OCI-LY1 (cell line): ENCODE measurements at regions not wholly inside any gene's neighbourhood (a gene's known extent, or its start where the extent isn't known, plus 50 kb on each side); places are given as distances from the start of the nearest gene placed in this dataset.

Source experiments
- H2AFZ ChIP-seq: fragments of 200-600 bp; sonication (generic), shearing (Covaris generic); 2 replicates; pipeline ENCODE4 v1.6.0; 2014; ENCODE audit warnings: antibody characterized with exemption, mild to moderate bottlenecking, low read length
- H3F3A ChIP-seq: fragments of 200-600 bp; sonication (generic), shearing (Covaris generic); 2 replicates; pipeline ENCODE4 v1.6.0; 2014; ENCODE audit warnings: mild to moderate bottlenecking, antibody characterized with exemption, low read length, moderate library complexity; ENCODE audit not compliant: insufficient read depth
- H3K27ac ChIP-seq: fragments of 200-600 bp; sonication (generic); 2 replicates; pipeline ENCODE4 v1.5.1; 2014; ENCODE audit warnings: low read length, mixed run types, mild to moderate bottlenecking, low read depth; ENCODE audit not compliant: poor library complexity, severe bottlenecking
- H3K27me3 ChIP-seq: fragments of 200-600 bp; sonication (generic); 2 replicates; pipeline ENCODE4 v1.6.0; 2014; ENCODE audit warnings: antibody characterized with exemption, mild to moderate bottlenecking, low read length, moderate library complexity; ENCODE audit not compliant: insufficient read depth
- H3K36me3 ChIP-seq: fragments of 200-600 bp; sonication (generic); 2 replicates; pipeline ENCODE4 v1.6.1; 2014; ENCODE audit warnings: mild to moderate bottlenecking, antibody characterized with exemption, low read length, moderate library complexity, mixed read lengths; ENCODE audit not compliant: insufficient read depth
- H3K4me1 ChIP-seq: fragments of 200-600 bp; sonication (generic); 2 replicates; pipeline ENCODE4 v1.5.1; 2014; ENCODE audit warnings: mild to moderate bottlenecking, low read length, moderate library complexity; ENCODE audit not compliant: insufficient read depth, severe bottlenecking
- H3K4me2 ChIP-seq: fragments of 200-600 bp; sonication (generic), shearing (Covaris generic); 2 replicates; pipeline ENCODE4 v1.6.1; 2014; ENCODE audit warnings: low read length
- H3K4me3 ChIP-seq: fragments of 200-600 bp; sonication (generic); 2 replicates; pipeline ENCODE4 v1.5.1; 2014; ENCODE audit warnings: low read length, low read depth, mild to moderate bottlenecking, mixed read lengths; ENCODE audit not compliant: poor library complexity, severe bottlenecking
- H3K79me2 ChIP-seq: fragments of 200-600 bp; shearing (Covaris generic); 2 replicates; pipeline ENCODE4 v1.6.1; 2016; ENCODE audit warnings: mixed run types, low read length, mixed read lengths; ENCODE audit not compliant: insufficient read depth
- H3K9ac ChIP-seq: fragments of 200-600 bp; sonication (generic), shearing (Covaris generic); 2 replicates; pipeline ENCODE4 v1.6.1; 2014; ENCODE audit warnings: mild to moderate bottlenecking, low read length, mixed read lengths
- H3K9me2 ChIP-seq: fragments of 200-600 bp; sonication (generic), shearing (Covaris generic); 2 replicates; pipeline ENCODE4 v1.6.1; 2014; ENCODE audit warnings: low read depth, mild to moderate bottlenecking, low read length, mixed read lengths
- H3K9me3 ChIP-seq: fragments of 200-600 bp; shearing (Covaris generic); 2 replicates; pipeline ENCODE4 v1.6.1; 2014; ENCODE audit warnings: low read length, mixed read lengths
- H4K20me1 ChIP-seq: fragments of 200-600 bp; sonication (generic), shearing (Covaris generic); 2 replicates; pipeline ENCODE4 v1.6.0; 2016; ENCODE audit warnings: mild to moderate bottlenecking, low read length; ENCODE audit not compliant: insufficient read depth
- CTCF ChIP-seq: fragments of 200-600 bp; sonication (generic), shearing (Covaris generic); IDR thresholded peaks from 2 replicates; pipeline ENCODE4 v1.5.1; 2017; ENCODE audit warnings: mild to moderate bottlenecking, antibody characterized with exemption, low read length, moderate library complexity, mixed read lengths
- EZH2 ChIP-seq: fragments of 200-600 bp; sonication (generic), shearing (Covaris generic); IDR thresholded peaks from 2 replicates; pipeline ENCODE4 v1.8.0; 2017; ENCODE audit warnings: borderline replicate concordance, mixed run types, mild to moderate bottlenecking, antibody characterized with exemption, low read length, moderate library complexity, mixed read lengths

GRCh38 chr10:131747251-131747650, 153.6 kb upstream of the PPP2R2D start:
- peaks cover 8% of the 10 kb centered on the region for H3K4me1 ChIP-seq
- H3F3A ChIP-seq: no peaks in the 10 kb centered on the region
- TF ChIP-seq EZH2 (no peak), CTCF (no peak)
- H3K9me3 ChIP-seq: no peaks in the 10 kb centered on the region
- H3K27me3 ChIP-seq: no peaks in the 10 kb centered on the region
- H3K4me2 ChIP-seq: no peak overlapping the region
- H2AFZ ChIP-seq: no peak overlapping the region
- H3K4me3 ChIP-seq: no peak overlapping the region
- no peaks in the 10 kb centered on the region for H4K20me1 ChIP-seq
- no peaks in the 10 kb centered on the region for H3K79me2 ChIP-seq
- H3K9ac ChIP-seq: no peak overlapping the region
- H3K27ac ChIP-seq: no peak overlapping the region
- H3K9me2 ChIP-seq: no peaks in the 10 kb centered on the region
- no peaks in the 10 kb centered on the region for H3K36me3 ChIP-seq

GRCh38 chr10:131747791-131748190, 153.0 kb upstream of the PPP2R2D start:
- H3K79me2 ChIP-seq: no peaks in the 10 kb centered on the region
- H3K36me3 ChIP-seq: no peaks in the 10 kb centered on the region
- TF ChIP-seq EZH2 (no peak), CTCF (no peak)
- H3K9me2 ChIP-seq: no peaks in the 10 kb centered on the region
- peaks cover 8% of the 10 kb centered on the region for H3K4me1 ChIP-seq
- no peak overlapping the region for H3K4me3 ChIP-seq
- no peak overlapping the region for H2AFZ ChIP-seq
- H3F3A ChIP-seq: no peaks in the 10 kb centered on the region
- H3K9me3 ChIP-seq: no peaks in the 10 kb centered on the region
- no peak overlapping the region for H3K9ac ChIP-seq
- no peak overlapping the region for H3K4me2 ChIP-seq
- no peaks in the 10 kb centered on the region for H4K20me1 ChIP-seq
- no peaks in the 10 kb centered on the region for H3K27me3 ChIP-seq
- H3K27ac ChIP-seq: no peak overlapping the region

- Histone ChIP-seq H3K27me3 (no peaks in the 10 kb centered on the region), H3K4me3 (no peak overlapping the region), H3K9ac (no peak overlapping the region), H3K9me3 (no peaks in the 10 kb centered on the region), H3K4me2 (no peak overlapping the region), H3K36me3 (no peaks in the 10 kb centered on the region), H2AFZ (no peak overlapping the region), H3K4me1 (peaks cover 5% of the 10 kb centered on the region), H3K79me2 (no peaks in the 10 kb centered on the region), H4K20me1 (no peaks in the 10 kb centered on the region), H3K27ac (no peak overlapping the region), H3F3A (no peaks in the 10 kb centered on the region), H3K9me2 (no peaks in the 10 kb centered on the region)
- no peak for TF ChIP-seq EZH2
- no peak for TF ChIP-seq CTCF
Measured at GRCh38 chr10:131748191-131748590, 152.6 kb upstream of the PPP2R2D start.
